GM21360 (cell line): ENCODE measurements at regions not wholly inside any gene's neighbourhood (a gene's known extent, or its start where the extent isn't known, plus 50 kb on each side); places are given as distances from the start of the nearest gene placed in this dataset.

ENCODE experiments used
- ATAC-seq: cut with Tn5 transposase; IDR thresholded peaks from one replicate; pipeline ENCODE4 v1.9.1; 2021; ENCODE audit warnings: mild to moderate bottlenecking, moderate library complexity; ENCODE audit not compliant: unreplicated experiment

- no peak for ATAC-seq
These were observed 377.3 kb downstream of the GASK1B start for GRCh38 chr4:157795495-157795894.

- ATAC-seq = no peak
These were observed 380.1 kb downstream of the GASK1B start for GRCh38 chr4:157792716-157793115.

DNA sequence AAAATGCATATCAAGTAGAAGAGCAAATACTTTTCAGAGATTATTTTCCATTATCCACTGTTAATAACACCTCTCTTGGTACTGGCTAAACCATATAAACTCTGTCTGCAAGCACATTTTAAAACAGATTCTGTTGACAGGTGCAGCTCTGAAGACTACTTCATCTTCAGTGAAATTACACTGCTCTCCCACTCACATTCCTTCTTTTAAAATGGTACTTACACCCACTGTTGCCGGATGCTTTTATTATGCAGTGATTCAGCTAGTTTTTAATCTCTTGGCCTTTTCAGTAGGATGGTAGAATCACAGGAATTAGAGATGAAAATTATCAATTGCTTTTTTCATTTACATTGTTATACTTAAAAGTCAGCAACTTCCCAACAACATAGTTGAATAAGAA is 381.6 kb downstream of the GASK1B start:
- no peak for ATAC-seq

GRCh38 chr4:157787618-157788017 is 385.2 kb downstream of the GASK1B start:
- no peak for ATAC-seq

GRCh38 chr4:157781361-157781760 is 391.5 kb downstream of the GASK1B start:
- ATAC-seq = no peak

GRCh38 chr4:157779081-157779480 is 393.7 kb downstream of the GASK1B start:
- ATAC-seq = no peak

GRCh38 chr4:157776930-157777528 is 395.8 kb downstream of the GASK1B start:
- ATAC-seq = no peak

- no peak for ATAC-seq
These were observed 396.9 kb downstream of the GASK1B start for GRCh38 chr4:157775971-157776370.

DNA sequence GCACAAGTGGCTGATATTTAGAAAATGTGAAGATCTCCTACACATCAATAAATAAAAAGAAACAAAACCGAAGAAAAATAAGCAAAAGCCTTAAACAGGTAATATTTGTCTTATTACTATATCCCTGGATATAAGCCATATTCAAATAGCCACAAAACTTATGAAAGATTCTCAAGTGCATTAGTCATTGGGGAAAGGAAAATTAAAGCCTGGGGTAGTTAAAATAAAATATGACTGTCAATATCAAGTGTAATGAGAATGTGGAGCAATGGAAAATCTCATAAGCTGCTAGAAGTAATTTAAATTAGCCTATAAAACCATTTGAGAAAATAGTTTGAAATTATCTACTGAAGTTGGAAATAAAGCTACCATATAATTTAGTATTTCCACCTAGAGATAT is 399.9 kb downstream of the GASK1B start:
- ATAC-seq = no peak

DNA sequence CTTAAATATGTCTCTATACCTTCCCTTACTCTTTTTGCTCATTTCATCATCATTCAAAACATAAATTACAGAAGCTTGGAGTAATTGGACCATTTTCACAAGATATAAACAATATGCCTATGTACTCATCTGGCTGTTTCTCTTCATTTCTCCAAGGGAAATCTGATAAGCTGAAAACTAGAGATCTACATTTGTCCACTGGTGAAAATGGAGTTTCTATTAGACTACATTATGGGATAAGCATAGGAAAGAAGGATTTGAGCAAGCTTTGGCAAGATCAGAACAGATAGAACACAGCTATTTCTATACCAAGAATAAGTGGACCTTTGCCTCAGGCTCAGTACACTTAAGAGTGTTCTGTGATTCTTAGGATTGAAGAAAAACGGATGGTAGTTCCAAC is 404.4 kb downstream of the GASK1B start:
- no peak for ATAC-seq

DNA sequence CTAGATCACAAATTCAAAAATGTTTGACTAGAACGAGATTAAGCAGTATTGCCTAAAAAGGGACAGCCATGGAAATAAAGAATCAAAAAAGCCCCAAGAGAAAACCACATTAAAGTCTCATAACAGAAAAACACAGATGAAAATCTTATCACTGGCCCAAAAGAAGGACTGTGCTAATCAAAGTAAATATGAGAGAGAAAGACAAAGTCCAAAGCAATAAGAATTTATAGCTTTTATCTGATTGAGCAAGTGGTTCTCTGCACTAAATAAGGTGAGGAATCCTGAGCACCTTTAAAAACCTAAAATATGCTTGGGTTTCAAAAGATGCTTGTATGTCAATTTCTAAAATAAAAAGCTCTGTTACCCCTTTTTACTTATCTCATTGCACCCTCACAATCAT is 409.3 kb downstream of the GASK1B start:
- ATAC-seq = no peak

DNA sequence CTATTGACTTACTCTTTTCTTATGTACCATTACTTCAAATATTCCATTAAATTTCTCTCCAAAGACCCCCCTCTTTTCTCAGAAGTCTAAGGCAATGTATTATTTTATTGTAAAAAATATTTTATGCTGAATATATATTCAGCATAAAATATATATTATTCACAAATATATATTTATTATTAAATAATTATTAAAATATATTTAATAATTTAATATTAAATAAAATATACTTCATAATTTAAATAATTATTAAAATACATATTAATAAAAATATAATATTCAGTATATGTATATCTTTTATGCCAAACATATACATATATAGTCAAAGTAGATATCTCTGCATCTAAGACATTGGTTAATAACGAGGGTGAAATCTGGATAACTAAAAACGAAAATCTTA is 418.4 kb downstream of the GASK1B start:
- no peak for ATAC-seq

DNA sequence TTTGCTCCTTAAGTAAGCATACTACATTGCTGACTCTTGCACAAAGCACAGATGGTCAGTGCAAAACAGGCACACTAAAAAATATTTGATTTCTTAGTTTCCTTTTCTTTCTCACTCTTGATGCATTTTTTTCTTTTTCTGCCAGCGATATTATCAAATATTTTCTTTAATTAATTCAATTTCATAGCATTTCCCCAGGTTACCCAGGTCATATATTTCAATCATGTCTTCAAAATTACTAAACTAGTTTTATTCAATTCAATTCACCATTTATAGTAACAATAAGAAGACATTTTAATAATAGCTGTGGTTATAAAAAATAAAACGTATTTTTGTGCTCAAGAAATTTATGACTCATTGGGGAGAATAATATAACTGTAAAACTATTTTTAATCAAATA is 421.2 kb downstream of the GASK1B start:
- no peak for ATAC-seq

- no peak for ATAC-seq
These were observed 431.2 kb downstream of the GASK1B start for GRCh38 chr4:157741642-157742041.

DNA sequence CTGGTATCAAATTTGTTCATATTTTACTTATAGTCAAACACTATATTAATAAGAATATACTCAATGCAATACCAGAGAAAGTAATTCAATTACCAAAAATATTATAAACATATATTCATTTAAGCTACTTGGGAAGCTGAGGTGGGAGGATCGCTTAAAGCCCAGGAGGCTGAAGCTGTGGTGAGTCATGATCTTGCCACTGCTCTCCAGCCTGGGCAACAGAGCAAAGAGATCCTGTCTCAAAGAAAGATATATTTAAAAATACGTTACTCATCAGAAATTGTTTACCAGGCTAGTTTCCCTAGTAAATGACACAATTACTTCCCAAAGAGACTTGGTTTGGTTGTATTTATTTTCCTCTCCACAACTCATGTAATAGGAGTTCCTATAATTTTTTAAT is 433.6 kb downstream of the GASK1B start:
- no peak for ATAC-seq

DNA sequence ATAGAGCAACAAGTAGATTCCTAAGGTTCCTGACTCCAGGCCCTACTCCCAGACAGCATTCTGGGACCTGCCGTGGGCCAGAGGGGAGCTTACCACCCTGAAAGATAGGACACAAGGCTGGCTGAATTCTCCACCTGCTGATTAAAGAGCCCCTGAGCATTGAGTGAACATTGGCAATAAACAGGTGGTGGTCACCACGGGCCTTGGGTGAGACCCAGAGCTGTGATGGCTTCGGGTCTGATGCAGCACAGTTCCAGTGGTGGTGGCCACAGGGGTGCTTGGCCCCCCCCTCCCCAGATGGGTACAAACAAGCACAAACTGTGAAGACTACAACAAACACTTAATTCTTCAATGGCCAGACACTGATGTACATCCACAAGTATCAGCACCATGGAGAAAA is 444.6 kb downstream of the GASK1B start:
- no peak for ATAC-seq

DNA sequence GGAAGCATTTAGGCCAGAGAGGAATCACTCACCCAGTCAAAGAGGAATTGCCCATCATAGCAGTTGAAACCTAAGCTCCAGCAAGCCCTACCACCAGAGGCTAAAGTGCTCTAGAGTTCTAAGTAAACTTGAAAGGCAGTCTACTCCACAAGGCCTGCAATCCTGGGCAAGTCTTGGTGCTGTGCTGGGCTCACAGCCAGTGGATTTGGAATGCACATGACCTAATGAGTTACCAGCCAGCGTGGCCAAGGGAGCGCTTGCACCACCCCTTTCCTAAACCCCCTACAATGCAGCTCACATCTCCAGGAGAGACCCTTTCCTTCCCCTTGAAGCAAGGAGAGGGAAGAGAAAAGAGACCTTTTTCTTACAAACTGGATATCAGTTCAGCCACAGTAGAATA is 445.7 kb downstream of the GASK1B start:
- no peak for ATAC-seq

DNA sequence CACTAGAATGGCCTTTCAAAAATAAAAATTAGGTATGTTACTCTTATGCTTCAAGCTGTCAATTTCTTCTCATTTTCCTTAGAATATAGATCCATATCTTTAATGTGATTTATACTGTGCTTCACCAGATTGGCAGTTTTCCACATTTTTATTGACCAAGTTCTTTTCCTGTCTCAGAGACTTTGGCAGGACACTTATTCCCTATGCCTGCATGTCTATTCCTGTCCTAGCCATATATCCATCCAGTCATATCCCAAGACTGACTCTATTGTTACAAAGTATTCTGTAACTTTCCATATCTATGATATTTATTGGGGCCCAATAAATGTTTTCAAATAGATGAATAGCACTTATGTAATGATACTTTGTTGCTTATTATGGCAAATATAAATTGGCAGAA is 450.7 kb downstream of the GASK1B start:
- ATAC-seq = no peak

- no peak for ATAC-seq
These were observed 459.5 kb downstream of the GASK1B start for GRCh38 chr4:157713342-157713741.

DNA sequence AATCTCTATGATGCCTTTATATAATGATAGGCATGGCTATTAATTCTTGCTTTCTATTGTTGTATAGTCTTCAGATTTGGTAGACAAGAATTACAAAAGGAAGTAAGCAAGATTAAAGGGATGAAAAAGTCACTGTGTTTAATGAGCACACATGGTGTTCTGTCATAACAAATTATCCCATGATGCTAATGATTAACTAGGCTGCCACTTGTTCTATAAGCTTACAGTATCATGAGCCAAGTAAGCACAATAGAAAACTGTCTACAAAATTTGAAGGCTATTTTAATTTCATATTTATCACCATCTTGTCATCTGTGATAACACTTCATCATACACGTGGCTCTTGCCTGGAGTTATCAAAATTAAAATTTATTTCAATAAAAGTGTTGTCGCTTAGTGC is 466.7 kb downstream of the GASK1B start:
- ATAC-seq = no peak

DNA sequence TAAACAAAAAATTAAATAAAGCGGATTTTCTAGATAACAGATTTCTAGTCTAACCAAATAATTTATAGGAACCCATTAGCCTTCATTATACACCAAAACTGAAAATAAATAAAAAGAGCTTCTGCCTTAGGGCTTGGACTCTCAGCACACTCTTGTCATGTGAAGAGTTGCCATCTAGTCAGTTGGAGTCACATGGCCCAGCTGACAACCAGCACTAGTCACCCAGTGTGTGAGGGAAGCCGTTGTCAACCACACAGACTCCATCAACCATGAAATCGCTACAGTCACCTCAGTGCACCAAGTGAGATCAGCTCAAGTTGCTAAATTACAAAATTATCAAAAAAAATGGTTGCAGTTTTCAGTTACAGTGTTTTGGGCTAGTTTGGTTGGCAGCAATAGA is 470.0 kb downstream of the GASK1B start:
- ATAC-seq = no peak

DNA sequence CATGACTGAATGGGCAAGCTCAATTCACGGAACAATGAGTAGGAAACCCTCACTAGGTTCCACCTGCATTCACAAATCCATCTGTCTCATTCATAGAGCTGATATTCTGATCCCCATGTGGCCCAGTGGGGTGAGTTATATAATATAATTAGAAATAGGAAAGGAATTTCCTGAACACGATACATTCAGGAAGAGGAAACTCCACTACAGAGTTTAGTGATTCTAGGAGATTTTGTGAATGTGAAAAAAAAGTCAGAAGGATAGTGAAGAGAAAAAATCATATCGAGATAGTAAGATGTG is 471.2 kb downstream of the GASK1B start:
- no peak for ATAC-seq

- ATAC-seq = no peak
These were observed 471.7 kb downstream of the GASK1B start for GRCh38 chr4:157700898-157701694.
